Lung microvascular endothelial cell (primary cell): ENCODE measurements at regions not wholly inside any gene's neighbourhood (a gene's known extent, or its start where the extent isn't known, plus 50 kb on each side); places are given as distances from the start of the nearest gene placed in this dataset.
"Not testable (repeated sequence)": the region's sequence is repeated elsewhere in the genome, so short reads cannot be mapped to it uniquely, and the experiment has no call there.

Experiments
- DNase-seq, 2 donors: peaks; one replicate each; pipeline versions ENCODE4 v3.0.0 to v3.0.0-alpha.2; 2010; ENCODE audit warnings: low read depth in 2 of 2

DNA sequence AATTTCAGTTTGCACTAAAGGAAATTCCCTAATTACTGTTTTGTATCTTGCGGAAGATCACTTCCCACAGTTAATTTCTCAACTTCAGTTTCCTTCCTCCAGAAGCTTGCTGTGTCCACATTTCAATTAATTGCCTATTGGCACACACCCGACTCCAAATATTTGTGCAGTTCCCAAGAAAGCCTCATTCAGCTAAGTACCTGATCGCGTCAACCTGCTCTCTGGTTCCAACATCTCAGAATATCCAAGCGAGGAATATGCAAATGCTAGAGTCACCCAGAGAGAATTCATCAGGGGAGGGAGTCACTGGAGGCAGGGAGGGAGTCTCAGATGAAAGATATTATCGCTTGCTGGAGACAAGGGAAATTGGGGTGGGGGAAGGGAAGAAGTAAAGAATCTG is 351.3 kb downstream of the RRAGC start:
- no peak for DNase-seq

DNA sequence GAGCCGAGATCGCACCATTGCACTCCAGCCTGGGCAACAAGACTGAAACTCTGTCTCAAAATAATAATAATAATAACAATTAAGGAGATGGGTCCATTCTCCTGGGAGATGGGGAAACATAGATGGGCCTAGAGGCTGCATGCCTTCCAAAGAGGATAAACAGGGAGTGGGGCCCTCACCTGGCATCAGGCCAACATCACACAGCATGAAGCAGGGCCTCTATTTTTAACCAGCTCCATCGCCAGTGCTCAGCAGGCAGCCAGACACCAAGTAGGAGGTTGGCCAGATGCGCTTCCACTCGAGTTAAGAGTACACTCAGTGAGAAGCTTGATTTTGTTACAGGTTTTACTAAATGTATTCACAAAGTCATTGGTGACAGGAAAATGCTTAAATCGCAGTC is 352.0 kb downstream of the RRAGC start:
- DNase-seq: no peak

GRCh38 chr1:38505944-38506343 is 353.6 kb downstream of the RRAGC start:
- DNase-seq: no peak

GRCh38 chr1:38502758-38503157 is 356.8 kb downstream of the RRAGC start:
- peak; percentile 7 to 20 for DNase-seq

DNA sequence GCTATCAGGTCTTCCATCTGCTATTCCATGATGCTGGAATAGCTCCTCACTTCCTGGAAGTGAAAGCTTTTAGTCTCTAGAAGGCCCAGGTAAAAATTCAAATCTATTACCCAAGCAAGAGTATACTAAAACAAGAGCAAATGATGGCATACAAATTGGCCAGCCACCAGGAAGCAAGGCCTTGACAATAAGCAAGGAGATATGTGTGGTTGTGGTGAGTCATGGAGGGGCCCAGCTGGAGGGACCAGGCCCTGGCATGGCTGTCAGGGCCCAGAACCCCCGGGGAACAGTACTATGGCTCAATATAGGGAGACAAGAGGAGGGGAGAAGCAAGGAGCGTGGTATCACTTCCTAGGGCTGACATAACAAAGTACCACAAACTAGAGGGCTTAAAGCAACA is 358.7 kb downstream of the RRAGC start:
- DNase-seq: no peak

DNA sequence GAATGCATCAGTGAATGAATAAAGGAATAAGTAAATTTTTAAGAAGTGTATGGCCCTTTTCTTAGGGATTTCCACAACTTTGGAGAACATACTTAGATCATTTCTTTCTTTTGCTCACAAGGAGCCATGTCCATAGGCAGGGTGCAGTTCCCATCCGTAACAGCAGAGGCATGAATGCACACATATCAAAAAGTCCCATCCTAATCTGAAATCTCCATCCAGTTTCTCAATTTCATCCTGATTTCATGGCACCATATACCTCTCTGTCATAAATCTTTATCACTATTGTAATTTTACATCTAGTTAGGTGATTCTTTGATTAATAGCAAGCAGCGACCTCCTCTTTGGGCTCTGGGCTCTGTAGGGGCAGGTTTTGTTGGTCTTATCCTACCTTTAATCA is 359.2 kb downstream of the RRAGC start:
- DNase-seq: peak in 1 of 2 donors; percentile 7

DNA sequence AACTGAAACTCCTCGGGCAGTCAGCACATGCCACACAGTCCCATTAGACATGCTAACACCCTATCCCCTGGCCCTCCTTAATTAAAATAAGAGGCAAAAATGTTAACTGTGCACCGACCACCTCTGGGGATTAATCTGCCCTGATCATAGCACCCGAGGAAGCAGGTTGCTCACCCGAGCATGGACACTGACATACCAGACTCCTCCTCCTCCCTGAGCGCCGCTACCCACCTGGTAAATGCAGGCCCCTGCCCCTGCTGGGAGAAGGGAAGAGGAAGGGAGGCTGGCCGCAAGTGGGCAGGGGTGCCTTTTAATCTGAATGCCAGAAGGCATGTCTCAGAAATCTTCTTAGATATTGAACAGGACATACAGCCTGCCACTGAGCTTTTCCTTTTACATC is 360.9 kb downstream of the RRAGC start:
- no peak for DNase-seq

DNA sequence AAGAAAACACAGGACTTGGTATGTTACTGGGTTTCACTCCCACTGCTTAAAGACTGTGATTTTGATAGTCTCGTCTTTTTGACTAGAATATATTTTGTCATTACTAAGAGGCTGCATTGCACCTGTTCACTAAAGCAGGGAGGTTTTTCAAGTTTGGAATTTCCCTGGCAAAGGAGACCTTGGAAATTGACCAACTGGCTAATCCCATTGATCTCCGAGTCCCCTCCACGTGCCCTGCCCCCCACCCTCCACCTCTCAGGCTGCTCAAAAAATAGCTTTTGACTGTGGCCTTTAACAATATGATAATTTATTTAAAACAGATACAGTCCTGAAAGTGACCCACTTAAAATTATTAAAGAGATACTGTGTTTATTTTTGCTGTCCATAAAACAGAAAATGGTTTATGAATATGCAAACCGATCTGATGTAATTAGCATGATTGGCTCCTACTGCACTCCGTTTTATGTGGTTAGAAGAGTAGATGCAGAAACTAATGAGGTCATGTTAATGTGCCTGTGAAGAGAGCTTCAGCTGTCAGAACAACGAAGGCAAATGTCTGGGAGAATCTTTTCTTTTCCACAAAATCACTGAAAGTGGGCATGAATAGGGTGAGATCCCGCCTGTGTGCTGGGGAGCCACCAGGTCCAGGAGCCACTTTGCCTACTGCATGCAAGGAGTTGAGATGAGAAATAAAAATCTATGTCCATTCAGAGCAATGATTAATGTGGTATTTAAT is 361.5 kb downstream of the RRAGC start:
- no peak for DNase-seq

DNA sequence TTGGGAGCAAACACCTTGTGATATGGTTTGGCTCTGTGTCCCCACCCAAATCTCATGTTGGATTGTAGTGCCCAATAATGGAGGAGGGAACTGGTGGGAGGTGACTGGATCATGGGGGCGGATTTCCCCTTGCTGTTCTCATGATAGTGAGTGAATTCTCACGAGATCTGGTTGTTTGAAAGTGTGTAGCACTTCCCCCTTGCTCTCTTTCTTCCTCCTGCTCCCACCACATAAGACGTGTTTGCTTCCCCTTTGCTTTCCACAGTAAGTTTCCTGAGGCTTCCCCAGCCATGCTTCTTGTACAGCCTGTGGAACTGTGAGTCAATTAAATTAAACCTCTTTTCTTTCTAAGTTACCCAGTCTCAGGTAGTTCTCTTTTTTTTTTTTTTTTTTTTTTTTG is 366.3 kb downstream of the RRAGC start:
- not testable (repeated sequence) for DNase-seq

GRCh38 chr1:38489844-38490270 is 369.7 kb downstream of the RRAGC start:
- peak; percentile 12 to 28 for DNase-seq

DNA sequence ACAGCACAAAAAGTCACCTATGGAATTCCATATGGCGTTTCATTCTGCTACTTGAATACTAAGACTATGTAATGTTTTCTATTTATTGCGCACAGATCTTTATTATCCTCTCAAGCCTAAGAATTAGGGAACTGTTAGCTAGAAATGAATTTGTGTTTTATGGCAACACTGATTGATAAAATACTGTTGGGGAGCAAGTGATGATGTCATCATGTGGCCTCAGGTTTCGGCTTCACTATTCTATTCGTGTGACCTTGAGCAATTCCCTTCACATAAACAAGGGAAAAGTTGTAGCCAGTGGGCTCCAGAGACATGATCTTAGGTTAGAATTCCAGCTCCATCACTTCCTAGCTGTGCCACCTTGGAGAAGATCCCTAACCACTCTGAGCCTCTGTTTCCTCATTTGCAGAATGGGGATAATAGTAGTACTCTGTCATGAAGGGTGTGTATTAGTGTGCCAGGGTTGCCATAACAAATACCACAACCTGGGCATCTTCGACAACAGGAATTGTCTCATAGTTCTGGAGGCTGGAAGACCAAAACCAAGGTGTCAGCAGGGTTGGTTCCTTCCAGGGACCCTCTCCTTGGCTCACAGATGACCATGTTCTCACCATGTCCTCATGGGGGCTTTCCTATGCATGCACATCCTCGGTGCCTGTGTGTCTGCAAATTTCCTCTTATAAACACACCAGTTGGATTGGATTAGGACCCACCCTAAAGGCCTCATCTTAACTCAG is 371.2 kb downstream of the RRAGC start:
- DNase-seq: no peak

DNA sequence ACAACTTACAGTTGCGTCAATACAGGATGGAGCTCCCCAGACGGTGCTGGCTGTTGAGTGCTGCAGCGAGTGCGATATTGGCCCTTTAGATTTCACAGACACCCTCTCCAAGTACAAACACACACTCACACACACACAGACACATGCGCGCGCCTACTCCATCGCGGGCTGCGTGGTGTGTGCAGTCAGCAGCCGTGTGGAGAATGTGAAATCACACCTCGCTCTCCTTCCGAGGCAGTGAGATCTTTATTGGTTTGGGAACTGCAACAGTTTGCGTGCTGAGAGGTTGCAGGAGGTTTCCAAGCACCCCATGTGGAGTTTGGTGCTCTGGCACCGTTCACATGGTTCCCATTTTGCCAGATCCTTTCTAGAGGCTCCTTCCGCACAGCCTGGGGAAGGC is 372.2 kb downstream of the RRAGC start:
- DNase-seq: no peak

DNA sequence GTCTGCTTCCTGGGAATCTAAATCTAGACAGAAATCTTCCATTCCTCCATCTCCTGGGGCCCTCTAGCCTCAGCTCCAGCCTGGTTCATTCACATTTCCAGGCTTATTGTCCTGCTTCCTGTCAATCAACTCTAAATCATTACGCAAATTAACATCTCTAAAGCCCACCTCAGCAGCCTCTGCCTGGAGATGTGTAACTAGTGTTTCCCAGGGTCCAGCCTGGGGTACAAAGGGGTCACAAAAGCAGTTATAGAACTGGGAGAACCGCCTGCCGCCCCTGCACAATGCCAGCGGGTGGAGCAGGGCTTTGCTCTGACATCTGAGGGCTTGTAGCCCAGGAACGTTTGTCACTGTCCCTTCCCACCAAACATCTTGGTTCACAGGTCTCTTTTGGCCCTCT is 373.5 kb downstream of the RRAGC start:
- DNase-seq: no peak

DNA sequence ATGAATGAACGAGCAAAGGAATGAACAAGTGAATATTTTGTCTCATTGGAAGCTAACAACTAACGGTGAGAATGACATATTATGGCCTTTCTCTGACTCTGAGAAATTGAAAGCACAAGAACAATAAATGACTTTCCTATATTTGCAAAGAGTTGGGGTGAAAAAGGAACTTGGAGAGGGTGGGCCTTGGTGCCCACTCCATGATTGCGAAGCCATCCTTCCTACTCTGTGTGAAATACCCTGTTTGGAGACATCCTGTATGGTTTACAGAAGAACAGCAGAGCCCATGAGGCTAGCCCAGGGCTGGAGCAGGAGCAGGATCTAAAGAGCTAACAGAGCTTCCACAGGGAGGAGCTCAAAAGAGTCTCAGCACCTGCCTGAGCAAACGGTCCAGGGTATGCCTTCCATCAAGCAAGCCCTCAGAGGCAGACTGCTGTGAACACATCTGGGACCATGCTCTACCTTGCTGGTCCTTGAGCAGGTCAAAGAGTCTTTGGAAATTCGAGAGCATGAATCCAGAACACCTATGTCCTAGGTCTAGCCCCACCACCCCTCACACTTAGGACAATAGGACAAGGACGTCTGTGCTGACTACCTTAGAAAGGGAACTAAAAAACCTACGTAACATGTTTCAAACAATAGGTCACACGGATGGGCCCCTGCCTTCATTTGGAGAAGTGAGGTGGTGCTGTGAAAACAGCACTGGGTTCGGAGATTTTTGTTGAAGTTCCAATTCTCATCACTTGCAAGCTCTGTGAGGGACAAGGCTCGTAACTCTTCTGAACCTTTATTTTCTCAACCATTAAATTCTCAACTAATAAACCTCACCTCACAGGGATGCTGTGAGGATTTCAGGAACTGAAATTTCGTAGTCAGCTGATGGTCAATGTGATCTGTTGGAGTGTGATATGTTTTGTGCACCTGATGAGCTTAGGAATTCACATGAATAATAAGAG is 377.4 kb downstream of the RRAGC start:
- no peak for DNase-seq

- not testable (repeated sequence) for DNase-seq
These were observed 379.9 kb downstream of the RRAGC start for GRCh38 chr1:38479662-38480061.

DNA sequence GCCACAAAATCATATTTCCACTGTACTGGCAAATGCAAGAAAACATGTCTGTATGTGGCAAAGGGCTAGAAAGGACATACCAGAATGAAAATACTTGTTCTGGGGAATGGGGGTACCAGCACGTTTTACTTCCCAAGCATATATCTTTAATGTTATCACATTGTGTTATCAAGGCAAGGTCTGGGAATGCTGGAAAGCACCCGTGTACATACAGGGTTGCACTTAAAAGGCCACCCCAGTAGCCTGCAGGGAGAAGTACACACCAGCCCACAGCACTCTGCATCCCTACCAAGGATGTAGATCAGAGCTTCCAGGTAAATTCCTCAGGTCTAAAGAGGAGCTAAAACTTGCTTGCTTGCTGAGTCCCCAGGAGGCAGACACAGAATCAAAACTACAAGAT is 381.8 kb downstream of the RRAGC start:
- DNase-seq: no peak

DNA sequence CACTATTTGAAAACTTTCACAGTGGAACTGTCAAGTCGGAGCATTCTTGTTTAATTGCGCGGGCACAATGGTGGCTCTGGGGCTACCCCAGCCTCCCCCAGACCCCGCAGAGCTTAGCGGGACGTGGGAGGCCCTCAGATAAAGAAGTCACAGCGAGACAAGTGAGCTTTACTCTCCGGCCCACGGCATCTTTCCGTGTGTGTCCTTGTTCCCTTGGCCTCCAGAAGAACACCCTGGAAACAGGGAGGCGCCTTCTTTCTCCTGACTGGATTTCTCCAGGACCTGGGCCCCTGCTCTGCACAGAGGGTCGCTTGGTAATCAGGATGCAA is 382.8 kb downstream of the RRAGC start:
- DNase-seq: no peak

- no peak for DNase-seq
These were observed 383.3 kb downstream of the RRAGC start for GRCh38 chr1:38476111-38476849.

DNA sequence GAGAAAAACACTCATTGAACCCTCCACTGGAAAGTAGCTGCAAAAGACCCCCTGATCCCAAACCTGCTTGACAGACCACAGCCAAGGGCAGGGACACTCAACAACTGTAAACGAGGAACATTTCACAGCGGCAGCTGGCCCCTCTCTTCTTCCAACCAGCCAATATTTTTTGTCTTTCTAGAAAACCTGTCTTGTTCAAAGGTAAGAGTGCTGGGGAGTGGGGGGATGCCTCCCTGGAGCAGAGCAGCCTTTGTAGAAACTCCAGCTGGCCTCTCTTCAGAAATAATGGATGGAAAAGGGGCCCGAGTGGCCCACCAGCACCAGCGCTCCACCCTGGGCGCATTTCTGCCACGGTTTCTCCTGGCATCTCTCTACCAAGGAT is 384.0 kb downstream of the RRAGC start:
- no peak for DNase-seq

- DNase-seq: no peak
These were observed 384.6 kb downstream of the RRAGC start for GRCh38 chr1:38474738-38475623.

DNA sequence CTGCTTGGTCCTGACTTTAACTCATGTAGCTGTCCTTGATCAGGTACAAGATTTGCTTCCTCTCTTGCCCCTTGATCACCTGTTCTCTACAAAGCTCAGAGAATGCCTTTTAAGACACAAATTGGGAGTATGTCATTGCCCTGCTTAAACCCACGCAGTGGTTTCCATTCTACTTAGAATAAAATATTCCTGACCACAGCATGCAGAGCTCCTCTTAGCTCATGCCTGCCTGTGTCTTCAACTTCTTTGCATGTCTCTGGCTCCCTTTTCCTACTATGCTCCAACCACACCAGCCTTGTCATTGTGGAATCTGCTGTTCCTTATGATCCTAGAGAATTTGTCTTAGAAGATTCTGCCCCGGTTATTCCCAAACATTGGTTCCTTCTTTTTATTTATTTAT is 393.1 kb downstream of the RRAGC start:
- no peak for DNase-seq
